GDM1 (cell line): ENCODE measurements at regions not wholly inside any gene's neighbourhood (a gene's known extent, or its start where the extent isn't known, plus 50 kb on each side); places are given as distances from the start of the nearest gene placed in this dataset.
A peak's percentile ranks its signal among the peaks of the same experiment; 100 is the strongest.

Experiments used
- DNase-seq: peaks from one replicate; lab custom pipeline; 2025; lab: John Stamatoyannopoulos, UW

DNA sequence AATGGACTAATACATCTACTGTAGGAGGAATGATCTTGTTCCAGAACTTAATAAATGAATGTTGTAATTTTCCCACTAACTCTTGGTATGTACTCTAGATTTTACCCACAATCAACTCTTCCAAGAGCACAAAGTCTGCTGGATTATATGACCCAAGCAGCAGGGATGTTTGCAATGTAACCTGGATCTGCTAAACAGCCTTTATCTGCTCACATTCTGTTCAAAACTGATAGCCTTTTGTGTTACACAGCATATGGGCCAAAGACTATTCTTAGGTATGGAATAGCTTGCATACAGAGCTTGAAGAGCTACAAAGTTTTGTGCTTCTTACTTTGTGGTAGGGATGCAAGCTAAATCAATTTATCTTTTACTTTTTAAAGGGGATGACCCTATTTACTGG lies 213.7 kb upstream of the DCN start:
- DNase-seq = no peak

DNA sequence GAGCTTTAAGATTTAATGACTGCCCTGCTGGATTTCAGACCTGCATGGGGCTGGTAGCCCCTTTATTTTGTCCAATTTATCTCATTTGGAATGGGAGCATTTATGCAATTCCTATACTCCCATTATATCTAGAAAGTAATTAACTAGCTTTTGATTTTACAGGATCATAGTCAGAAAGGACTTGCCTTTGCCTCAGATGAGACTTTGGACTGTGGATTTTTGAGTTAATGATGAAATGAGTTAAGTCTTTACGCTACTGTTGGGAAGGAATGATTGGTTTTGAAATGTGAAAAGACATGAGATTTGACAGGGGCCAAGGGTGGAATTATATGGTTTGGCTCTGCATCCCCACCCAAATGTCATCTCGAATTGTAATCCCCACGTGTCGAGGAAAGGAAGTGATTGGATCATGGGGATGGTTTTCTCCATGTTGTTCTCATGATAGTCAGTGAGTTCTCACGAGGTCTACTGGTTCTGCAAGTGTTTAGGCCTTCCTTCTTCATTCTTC lies 213.1 kb upstream of the DCN start:
- DNase-seq = no peak

DNA sequence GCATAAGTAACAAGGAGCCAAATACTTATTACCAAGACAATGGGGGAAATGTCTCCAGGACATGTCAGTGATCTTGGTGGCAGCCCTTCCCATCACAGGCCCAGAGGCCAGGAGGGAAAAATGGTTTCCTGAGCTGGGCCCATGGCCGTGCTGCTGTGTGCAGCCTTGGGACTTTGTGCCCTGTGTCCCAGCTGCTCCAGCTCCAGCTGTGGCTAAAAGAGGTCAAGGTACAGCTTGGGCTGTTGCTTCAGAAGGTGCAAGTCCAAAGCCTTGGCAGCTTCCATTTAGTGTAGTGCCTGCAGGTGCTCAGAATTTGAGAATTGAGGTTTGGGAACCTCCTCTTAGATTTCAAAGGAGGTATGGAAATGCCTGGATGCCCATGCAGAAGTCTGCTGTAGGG lies 212.3 kb upstream of the DCN start:
- no peak for DNase-seq

DNA sequence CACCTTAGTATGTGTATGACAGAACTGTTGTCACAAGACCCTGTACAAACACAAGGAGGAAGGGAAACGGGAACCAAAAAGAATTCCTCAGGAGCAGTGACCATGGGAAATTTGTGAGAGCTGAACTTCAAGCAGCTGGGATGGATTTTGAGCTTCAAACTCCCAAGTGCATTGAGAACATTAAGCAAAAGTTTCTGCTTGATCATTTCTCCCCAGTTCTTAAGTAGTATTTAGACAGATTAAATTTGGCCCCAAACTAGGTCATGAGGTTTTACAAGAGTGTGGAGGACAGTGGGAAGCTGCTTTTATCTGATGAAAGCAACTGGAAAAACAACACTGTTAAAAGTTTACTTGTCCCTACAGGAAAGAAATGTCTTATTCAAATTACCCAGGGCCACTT lies 206.0 kb upstream of the DCN start:
- DNase-seq = no peak

DNA sequence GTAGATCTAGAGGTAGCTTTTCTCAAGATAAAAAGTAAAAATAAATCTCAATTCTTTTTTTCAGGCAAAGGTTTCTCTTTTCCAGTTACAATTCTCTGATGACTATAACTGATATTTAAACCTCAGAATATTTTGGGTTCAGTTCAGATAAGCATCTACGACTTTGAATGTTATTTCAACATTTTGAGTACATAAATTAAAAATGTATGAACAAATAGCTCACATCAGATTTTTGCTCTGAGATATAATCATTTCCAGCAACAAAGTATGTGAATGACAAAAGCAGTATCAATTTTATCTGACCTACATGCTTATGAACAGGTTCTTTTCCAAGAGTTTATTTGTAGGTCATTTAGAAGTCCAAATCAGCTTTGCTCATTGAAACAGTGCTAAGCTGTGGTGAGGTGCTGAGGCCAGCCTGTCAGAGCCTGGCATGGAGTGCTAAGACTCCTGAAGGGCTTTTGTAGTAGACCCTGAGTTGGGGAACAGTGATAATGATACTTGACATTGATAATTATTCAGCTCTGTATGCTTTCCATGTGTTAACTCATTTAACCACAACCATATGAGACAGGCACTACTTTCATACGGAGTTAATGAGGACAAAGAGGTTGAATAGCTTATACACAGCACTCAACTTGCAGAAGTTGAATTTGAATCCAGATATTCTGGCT lies 205.0 kb upstream of the DCN start:
- DNase-seq = no peak

DNA sequence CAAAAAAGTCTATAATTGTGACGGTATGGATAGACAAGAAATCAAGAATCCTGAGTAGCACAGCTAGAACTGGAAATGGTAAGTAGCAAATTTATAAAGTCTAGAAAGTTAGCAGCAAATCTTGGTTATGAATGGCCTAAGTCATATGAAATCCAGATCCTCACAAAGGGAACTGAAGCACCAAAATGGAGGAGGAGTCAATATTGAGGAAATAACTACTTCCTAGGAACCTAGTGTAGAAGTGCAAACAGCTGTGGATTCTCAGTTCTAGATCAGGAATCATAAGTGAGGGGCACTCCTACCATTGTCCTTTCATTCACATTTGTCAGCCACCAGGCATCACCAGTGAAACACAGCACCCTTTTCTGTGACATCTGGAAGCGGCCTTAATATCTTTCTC lies 202.2 kb upstream of the DCN start:
- no peak for DNase-seq

DNA sequence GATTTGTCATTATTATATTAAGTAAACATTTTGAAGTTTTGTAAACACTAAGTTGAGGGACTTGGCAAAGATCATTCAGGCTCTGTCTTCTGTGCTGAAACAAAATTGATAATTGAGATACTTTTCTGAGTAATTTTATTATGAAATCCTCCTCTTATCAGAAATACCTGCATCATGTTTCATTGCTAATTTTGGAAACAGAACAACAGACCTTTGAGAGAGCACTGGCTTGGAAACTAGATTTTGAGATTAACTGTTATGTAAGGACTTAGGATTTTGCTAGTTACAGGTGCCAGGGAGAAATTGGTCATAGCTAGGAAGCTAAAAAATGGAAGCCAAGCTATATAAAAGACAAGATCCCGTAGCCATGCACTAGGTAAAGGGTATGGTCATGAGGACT lies 201.7 kb upstream of the DCN start:
- DNase-seq = no peak

DNA sequence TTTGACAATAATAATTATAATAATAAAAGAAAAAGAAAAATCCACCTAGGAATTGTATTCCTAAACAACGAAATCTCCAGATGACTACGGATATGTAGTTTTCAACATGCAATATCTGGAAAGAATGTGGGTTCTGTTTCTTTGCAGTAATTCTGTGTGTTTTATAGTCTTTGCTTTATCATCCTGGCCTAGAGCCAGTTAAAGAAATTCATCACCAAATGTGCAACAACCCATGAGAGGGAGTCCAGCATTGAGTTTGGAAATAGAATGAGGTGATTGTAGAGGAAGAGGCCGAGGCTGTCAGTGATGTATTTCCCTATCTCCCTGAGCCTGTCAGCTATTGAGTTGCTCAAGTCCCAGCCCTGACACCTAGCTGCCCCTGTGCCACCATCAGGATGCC lies 200.5 kb upstream of the DCN start:
- DNase-seq = no peak

DNA sequence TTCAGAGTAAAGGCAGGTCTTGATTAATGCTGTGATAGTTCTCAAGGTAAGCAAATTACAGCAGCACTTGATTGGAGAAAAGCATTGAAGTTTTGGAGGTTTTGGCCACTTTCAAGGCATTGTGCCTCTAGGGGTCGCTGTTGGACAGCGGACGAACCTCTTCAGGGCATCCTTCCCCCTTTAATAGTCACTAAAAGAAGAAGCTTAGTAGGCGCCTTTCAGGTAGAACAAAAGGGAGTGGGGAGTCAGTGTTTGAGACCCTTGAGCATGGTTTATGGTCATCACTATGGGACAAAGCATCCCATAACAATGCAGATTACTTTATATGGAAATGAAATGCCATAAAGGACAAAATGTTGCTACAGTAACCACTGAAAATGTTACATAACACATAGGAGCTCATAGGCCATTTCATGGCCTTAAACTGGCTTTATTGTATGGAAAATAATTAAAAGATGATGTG lies 199.5 kb upstream of the DCN start:
- peak; percentile 13 for DNase-seq

DNA sequence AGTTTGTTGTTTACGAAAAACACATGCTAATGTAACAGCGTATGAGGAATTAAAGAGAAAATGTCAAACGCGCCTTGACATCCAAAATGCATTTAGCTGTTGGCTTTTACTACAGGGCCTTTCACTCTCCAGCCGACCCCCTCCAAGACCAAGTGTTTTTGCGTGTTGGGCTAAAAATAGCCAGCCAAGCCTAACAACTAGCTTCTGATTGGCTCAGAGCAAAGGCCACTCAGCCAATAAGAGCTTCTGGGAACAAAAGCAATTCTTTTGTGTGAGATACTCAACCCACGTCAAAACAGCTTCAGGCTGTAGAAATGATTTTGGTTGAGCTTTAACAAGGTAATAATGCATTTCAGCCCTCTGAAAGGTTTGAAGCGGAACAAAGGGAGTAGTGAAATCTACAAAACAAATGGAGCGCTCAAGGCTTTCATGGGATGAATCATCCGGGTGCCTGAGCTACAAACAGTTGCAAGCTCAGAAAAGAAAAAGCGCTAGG lies 198.7 kb upstream of the DCN start:
- no peak for DNase-seq

DNA sequence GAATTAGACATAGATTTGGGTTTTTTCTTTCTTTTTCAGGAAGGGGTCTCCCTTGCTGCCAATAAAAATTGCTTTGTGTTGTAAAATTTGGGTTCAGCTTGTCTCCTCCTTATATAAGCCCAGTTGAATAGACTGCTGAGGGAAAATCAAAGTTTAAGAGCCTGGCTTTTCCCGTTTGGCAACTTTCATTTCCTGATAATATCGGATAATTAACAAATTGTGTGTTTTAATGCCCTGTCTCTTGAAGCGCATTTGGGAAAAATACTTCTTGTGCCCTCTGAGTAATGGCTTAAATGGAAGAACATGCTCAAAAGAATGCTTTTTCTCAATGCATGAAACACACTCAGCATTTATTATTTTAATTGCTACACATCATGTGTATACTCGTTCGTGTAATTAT lies 198.0 kb upstream of the DCN start:
- DNase-seq = no peak

DNA sequence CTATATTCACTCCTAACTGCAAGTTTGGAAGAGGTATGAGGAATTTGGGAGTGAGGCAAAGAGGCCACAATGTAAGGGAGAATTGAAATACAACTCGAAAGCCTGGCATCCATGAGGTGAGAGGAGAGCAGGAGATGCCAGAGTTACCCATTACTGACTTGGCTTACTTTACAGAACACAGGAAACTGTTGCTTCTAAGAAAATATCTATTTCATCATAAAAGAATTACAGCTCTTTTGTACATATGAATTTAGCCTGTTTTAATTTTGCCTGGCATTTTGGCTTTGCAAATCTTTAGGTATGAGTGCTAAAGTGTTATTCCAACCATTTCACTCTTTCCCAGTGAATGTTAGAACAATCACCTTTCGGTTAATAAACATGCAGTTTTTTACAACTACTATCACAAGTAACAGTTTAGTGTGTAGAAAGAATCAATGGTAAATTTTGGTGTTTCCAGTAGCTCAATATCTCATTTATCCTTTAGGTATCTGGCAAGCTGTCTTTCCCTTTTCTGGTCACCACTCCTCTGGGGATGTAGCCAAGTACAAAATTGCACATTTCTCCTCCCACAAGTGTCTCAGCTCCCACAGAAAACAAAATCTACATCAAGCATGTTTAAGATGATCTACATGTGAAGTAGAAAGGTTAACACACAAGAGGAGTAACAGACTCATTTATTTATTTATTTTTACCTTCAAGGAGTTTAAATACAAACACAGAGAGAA lies 196.6 kb upstream of the DCN start:
- no peak for DNase-seq

DNA sequence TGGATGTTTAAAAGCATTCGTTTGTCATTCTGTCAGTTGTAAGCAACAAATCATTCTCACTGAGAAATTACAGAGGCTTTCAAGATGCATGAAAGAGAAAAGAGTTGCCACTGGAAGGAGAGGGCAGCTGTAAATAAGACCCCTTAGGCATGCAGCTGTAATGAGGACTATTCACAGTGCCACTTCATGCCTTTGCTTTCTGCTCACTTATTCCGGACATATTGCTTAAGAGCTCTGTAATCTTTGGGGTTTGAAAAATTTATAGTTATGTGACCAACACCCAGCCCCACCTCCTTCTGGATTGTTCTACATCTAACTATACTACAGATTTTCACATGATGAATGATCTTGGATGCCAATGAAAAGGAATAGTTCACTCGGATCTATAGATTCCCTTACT lies 194.8 kb upstream of the DCN start:
- no peak for DNase-seq

DNA sequence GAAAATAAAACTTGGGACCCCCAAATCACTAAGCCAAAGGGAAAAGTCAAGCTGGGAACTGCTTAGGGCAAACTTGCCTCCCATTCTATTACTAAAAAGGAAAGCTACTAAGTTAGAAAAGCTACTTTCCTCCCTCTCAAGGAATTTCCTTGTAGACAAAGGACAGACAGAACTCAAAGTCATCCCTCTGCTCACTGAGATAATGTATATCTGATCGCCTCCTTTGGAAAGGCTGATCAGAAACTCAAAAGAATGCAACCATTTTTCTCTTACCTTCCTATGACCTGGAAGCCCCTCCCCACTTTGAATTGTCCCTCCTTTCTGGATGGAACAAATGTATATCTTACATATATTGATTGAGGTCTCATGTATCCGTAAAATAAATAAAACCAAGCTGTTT lies 190.5 kb upstream of the DCN start:
- no peak for DNase-seq

DNA sequence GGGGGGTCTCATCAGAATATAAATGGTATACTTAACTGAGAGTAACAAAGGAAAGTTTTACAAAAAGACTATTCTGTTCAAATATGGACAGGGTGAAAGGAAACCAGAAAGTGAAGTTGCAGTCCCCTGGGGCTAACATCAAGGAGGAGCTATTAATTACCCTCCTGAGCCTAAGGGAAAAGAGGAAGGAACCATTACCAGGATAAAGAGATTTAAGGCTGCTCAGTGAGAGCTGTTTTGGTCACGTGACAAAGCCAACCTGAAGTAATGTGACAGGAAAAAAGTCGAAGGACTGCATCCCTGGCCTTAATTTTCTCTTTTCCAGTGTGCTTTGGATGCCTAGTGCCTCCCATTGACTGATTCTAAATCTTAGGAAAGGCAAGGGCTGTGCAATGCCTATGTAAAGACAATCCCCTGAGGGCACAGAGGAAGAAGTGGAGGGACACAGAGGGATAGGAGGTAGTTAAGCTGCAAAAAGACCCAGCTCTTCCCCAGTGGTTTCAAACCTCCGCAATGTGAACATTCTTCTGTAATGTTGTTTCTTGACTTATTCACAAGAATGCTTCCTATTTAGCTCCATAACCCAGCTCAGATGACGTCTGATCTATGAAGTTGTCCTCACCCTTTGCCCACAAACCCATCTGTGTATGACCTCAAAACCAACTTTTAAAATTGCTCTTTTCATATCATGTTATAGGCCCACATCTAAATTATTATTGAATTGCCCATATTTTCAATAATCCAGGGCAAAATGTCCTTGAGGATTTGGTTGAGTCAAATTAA lies 187.7 kb upstream of the DCN start:
- no peak for DNase-seq

DNA sequence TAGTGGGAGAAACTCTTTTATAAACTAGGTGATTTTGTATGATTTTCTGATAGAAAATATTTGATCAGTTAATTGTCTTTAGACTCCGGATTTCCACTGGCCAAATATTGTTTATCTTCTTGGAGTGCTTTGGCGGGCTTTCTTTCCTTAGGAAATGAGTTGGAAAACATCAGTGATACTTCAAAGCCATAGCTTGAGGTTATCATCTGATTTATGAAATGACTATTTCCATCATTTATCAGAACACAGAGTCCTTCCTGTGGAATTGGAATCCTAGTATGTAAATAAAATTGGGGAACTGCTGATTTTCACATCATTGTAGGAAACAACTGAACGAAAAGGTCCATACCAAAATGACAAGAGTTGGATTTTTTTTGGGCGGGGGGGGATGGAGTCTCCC lies 186.0 kb upstream of the DCN start:
- no peak for DNase-seq

DNA sequence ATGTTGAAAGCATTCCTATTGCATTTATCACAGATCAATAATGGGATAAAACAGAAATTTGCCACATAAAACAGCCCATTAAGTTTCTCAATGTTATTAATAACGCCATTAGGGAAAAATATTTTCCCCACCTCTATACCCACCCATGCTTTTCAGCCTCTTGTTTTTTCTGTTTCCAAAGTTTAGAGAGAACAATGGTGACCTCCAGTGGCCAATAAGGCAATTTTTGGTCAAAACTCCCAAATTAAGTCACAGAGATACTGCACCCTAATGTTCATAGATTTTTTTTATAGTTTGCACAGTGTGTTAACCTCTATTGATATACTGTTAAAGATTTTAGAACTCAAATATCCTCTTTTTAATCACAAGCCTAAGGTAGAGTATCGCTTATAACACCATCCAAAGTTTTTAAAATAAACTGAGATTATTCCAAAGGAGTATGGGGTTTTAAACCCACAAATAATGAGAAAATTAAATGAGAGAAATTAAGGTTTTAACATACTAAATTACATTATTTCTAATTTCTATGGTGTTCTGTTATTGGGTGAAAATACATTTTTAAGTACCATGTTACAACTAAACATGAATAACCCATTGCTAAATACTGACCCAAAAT lies 184.7 kb upstream of the DCN start:
- no peak for DNase-seq

DNA sequence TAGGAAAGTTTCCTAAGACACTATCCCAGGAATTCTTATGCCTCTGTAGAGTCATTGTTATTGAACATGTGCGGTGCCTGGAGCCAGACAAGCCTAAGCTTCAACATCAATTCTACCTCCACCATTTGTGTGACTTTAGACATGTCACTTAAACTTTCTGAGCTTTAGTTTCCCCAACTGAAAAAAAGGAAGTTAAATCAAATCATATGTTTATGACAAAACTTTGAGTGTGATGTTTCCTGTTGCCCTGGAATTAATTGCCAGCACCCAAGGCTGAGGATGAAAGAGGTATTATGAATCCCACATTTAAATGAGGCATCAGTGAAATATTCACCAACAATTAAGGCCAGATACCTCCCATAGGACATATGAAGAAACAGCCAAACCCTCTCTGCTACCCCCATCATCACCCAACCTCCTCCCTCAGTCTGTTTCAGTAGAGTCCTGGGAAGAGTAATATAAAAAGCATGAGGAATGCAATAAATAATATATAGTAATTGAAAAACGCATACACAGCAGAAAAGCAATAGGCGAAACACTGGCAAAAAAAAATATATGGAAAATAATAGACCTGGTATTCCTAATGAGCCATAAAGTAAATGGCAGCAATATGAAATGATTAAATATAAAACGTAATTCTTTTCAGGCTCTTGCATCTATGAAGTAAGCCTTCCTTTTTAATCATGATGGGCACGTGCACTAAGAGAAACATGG lies 182.0 kb upstream of the DCN start:
- DNase-seq = no peak

DNA sequence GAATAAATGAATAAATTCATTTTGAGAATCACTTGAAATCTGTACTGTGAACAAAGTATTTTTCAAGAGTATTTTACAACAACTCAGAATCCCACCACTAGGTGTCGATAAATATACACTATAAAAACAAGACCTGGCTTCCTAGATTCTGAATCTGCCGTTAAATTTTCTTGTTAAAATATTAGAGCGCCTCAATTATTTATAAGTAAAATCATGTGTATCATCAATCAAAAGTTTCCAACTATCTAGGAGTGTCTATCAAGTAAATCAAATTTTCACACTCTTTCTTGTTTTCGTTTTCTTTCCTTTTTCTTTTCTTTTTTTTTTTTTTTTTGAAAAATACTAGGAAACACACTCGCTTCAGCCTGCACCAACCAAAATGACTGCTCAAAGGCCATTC lies 179.2 kb upstream of the DCN start:
- no peak for DNase-seq

DNA sequence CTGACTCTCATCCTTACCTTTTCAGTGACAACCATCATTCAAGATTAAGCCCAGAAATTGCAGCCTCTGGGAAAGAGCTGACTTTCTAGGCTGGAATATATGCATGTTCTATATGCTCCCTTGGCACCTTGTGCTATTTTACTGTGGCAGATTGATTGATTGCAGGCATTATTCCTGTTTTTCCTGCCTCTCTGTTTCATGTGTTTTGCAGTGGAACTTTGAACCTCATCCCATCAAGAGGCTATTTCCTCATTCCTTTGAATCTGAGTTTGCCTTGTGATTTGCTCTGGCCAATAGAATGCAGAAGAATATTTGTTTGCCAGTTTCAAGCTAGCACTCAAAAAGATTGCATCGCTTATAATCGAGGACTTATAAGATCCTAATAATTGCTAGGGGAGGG lies 174.8 kb upstream of the DCN start:
- no peak for DNase-seq

DNA sequence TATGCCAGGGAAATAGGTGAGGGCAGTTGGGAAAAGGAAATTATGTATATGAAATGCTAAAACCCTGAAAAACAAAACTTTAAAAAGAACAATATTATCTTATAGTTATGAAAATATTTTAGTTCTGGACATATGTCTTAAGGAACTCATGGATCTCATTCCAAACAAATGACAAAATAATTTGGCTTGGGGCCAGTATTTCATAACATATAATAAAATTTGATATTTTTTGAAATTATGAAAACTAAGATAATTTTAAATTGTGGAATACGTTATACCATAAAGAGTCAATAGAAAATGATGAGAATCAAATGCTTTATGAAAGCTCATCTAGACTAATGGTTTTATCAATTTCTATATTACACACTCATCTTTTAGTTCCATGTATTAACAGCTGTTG lies 173.8 kb upstream of the DCN start:
- DNase-seq = no peak
